ENCODE measurements at regions not wholly inside any gene's neighbourhood (a gene's known extent, or its start where the extent isn't known, plus 50 kb on each side); places are given as distances from the start of the nearest gene placed in this dataset.
"Not testable (repeated sequence)": the region's sequence is repeated elsewhere in the genome, so short reads cannot be mapped to it uniquely, and the experiment has no call there.

DNA sequence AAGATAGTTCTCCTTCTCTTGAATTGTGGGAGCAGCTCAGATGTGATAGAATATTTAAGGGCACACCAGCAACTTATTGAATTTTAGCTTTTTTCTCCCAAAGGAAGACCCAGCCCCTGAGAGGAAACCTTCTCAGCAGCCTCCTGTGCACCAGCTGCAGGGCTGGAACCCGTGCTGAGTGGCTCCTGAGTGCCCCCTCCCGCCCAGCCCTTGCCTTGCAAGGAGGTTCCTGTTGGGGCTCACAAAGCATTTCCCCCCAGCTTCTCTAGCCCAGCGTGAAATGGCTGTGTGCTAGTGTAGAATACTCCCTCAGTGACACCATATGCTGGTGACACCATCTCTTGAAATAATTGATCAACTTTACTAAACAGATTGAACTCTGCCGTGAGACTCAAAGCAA is 1180.1 kb downstream of the TMEM121 start:
- DNase-seq: not testable (repeated sequence)

DNA sequence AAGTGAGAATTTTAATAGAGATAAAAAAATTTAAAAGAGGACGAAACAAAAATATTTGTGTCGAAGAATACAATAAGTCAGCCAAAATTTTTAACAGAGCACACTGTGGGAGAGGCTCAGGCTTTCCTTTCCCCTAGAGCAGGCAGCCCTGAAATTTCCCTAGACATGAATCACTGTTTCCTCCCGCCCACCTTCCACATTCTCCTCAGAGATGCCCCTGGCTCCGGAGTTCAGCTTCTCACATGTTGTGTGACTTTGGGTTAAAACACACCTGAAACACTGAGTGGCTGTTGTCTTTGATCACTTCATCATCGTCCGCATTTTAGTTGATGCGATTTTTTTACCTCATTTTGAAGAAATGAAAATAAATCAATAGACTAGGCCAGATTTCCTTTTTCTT is 1183.8 kb downstream of the TMEM121 start:
- not testable (repeated sequence) for DNase-seq

DNA sequence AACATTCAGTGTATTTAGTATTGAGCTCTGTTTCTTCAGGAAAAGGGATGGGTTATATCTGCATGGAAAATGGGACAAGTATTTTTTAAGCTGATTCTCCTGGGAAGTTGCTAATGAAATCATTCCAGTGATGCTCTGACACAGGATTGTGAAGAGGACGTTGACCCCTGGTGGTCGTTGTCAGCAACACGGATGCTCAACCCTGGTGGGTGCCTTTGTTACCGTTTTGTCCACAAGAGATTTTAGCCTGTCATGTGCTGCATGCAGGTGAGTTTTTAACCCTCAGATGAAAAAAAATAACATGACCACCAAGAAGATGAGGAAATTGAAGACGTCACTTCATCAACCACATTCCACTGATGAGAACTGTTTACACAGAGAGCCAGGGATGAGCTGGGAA is 1186.1 kb downstream of the TMEM121 start:
- not testable (repeated sequence) for DNase-seq

DNA sequence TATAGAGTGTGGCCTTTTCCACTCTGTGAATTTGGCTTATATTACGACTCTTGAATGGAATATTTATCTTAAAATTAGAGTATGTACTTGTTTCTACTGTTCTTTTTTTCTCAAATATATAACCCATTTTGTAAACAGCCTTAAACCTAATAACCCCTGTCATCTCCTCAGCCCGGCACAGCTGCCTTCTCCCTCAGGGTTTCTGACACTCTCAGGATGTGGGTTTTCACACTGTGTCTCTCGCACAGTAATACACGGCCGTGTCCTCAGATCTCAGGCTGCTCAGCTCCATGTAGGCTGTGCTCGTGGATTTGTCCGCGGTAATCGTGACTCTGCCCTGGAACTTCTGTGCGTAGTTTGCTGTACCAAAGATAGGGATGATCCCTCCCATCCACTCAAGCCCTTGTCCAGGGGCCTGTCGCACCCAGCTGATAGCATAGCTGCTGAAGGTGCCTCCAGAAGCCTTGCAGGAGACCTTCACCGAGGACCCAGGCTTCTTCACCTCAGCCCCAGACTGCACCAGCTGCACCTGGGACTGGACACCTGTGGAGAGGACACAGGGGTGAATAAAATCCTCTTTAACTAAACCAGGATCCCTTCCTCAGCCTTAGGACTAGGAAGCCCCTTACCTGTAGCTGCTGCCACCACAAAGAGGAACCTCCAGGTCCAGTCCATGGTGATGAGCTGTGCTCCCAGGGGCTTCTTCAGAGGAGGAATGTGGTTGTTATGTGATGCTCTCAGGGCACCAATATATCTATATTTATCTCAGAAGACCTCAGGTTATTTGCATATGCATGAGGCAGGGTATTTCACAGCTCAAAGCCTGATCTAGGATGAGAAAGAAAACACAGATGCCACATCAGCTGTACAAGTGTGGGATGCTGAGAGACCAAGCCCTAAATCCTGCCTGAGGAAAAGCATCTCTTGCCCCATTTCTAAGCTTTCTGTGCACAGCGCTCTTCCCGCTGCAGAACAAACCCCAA is 1188.4 kb downstream of the TMEM121 start:
- DNase-seq: not testable (repeated sequence)

DNA sequence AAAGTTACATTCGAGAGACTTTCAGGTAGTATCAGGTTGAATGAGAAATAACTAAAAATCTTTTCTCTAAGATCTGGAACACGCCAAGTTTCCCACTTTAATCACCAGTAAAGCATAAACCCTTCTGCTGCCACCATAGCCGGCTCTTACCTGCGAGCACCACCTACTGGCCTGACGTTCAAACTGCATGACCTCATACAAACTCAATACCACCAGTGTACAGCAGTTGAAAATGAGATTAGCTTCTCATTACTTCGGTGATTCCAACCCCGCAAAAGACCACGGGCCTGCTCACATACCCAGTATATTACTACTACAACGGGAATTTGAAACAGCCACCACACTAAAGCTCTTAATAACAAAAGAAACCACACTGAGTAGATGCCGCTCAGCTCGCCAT is 1191.2 kb downstream of the TMEM121 start:
- not testable (repeated sequence) for DNase-seq

DNA sequence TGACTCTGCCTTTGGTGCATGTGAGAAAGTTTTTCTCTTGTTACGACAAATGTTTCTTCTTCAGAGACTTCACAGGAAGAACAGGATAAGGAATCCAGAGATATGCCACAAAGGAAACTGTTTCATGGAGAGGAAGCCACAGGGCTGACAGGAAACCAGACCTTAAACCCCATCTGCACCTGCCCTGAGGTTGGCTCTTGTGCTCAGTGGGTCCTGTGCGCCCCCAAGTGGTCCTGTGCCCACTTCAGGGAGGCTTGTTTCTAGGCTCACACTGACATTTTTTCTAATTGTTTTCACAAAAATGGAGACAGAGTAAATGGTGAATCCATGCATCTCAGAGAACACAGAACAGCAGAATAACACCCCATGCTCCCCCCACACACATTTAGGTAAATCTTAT is 1193.5 kb downstream of the TMEM121 start:
- DNase-seq: not testable (repeated sequence)

DNA sequence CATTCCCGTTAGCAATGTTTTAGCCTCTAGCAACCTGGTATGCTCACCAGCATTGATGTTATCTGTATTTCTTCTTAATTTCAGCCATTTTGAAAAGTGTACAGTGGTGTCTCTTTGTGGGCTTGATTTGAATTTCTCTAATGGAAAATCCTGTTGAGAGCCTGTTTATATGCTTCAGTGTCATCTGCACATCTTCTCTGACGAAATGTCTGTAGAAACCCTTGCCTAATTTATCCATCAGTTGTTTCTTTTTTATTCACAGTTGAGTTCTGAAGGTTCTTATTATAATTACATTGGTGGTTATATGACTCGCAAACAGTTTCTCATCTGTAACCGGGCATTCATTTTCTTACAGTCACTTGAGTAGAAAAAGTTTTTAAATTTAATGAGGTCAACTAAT is 1195.5 kb downstream of the TMEM121 start:
- not testable (repeated sequence) for DNase-seq

DNA sequence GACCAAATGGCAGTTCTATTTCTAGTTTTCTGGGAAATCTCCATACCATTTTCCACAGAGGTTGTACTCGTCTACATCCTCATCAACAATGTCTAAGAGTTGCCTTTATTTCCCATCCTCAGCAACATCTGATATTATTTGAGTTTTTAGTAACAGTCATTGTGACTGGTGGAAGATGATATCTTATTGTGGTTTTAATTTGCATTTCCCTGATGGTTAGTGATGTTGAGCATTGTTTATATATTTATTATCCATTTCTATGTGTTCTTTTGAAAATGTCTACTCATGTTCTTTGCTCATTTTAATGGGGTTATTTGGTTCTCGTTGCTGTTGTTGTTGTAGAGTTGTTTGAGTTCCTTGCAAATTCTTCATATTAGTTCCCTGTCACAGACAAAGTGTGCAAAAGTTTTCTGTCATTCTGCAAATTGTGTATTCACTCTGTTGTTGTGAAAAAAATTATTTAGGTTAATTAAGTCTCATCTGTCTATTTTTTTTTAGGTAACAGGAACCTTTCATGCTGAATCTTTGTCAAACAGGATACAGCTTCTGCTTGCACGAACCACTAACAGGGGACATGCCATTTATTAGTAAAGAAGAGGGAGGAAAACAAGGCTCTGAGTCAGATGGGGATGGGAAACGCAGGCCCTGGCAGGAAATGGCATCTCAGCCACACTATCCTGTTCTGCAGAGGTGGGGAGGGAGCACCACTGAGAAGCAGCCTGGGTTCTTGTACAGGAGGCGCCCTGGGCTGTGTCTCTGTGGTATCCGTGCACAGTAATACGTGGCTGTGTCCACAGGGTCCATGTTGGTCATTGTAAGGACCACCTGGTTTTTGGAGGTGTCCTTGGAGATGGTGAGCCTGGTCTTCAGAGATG is 1196.7 kb downstream of the TMEM121 start:
- DNase-seq: not testable (repeated sequence)

DNA sequence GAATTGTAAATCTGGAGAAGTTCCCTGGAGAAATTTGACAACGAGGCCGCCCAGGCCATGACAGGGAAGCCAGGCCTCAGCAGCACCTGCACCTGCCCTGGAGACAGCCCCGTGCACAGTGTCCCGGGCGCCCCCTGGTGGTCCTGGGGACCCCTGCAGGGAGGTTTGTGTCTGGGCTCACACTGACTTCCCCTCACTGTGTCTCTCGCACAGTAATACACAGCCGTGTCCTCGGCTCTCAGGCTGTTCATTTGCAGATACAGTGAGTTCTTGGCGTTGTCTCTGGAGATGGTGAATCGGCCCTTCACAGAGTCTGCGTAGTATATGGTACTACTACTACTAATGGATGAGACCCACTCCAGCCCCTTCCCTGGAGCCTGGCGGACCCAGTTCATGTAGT is 1201.6 kb downstream of the TMEM121 start:
- not testable (repeated sequence) for DNase-seq

DNA sequence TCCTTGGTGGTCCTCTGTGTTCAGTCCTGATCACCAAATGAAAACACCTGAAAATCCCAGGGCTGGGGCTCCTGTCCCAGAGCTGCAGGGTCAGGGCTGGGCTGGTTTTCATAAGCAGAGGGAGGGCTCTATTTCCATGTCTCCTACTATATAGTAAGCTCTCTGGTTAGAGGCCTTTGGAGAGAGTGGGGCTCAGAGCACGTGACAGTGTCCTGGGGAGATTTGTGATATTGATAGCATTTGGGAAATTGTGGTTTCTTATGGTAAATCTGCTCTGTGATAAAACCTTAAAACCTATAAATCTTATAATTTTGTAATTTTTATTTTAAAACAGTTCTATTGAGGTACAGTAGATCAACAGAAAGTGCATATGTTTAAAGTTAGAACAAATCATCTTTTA is 1202.2 kb downstream of the TMEM121 start:
- DNase-seq: no peak

DNA sequence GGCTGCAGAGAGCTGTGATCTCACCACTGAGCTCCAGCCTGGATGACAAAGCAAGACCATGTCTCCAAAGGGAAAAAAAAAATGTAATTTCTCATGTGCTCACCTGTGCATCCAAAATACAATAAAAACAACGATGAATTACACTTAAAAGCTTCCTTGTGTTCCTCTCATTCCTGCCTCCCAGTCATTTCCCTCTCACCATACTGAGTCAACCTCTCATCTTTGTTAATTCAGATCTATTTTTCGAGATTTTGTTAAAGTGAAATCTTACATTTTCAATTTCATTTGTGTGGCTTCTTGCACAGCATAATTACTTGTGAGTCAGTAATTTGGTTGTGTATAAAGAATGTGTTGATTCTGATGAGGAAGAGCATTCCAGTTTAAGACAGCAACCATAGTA is 1203.2 kb downstream of the TMEM121 start:
- DNase-seq: no peak

DNA sequence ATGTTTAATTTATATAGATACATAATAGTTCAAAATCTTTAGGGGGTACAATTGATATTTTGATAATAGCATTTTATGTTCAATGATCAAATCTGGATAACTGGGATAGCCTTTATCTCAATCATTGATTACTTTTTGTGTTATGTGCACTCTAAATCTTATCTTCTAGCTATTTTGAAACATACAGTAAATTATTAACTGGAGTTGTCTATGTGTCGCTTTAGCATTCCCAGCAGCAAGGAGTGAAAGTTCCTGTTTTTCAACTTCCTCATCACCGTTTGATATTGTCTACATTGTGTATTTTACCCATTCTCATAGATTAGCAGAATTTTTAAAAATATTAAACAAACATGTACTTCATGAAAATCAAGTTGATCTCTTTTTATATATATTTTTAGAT is 1207.4 kb downstream of the TMEM121 start:
- DNase-seq: no peak

DNA sequence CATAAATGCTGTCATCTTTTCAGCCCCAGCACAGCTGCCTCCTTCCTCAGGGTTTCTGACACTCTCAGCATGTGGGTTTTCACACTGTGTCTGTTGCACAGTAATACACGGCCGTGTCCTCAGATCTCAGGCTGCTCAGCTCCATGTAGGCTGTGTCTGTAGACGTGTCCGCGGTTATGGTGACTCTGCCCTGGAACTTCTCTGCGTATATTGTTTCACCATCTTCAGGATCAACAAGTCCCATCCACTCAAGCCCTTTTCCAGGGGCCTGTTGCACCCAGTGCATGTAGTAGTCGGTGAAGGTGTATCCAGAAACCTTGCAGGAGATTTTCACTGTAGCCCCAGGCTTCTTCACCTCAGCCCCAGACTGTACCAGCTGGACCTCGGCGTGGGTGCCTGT is 1210.6 kb downstream of the TMEM121 start:
- no peak for DNase-seq

DNA sequence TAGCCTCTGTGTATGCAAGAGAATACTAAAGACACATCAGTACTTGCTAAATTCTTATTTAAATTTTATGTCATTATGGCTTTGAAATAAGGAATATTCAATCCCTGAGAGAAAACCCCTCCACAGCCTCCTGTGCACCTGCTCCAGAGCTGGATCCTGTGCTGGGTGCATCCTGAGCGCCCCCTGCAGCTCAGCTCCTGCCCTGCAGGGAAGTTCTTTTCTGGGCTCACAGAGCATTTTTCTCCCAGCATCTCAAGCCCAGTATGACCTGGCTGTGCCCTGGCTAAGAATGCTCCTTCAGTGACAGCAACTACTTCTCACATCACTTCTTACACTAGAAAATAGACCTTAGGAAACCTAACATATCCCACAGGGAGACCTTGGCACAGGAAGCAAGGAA is 1211.7 kb downstream of the TMEM121 start:
- no peak for DNase-seq

DNA sequence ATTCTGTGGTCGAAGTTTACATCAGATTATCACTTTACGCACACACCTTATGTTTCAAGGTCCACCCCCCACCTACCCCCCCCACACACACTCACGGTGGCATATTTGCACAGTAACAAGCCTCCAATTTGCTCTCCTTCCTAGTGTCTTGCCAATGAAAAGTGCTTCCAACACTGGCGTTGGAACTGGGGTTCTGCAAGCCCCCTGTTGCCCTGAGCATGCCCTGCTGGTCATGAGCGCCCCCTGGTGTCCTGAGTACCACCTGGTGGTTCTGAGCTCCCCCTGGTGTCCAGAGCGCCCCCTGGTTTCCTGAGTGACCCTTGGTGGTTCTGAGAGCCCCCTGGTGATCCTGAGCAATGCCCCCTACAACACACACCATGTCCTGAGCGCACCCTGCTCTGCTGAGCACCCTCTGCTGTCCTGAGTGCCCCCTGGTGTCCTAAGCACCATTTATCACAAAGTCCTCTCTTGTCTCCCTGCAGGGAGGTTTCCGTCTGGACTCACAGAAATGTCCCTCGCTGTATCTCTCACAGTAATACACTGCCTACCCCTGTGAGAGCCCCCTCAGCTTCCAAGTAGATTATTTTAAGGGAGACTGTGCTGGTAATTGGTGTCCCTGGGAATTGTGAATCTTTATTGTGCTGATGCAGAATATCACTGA is 1212.3 kb downstream of the TMEM121 start:
- DNase-seq: not testable (repeated sequence)

DNA sequence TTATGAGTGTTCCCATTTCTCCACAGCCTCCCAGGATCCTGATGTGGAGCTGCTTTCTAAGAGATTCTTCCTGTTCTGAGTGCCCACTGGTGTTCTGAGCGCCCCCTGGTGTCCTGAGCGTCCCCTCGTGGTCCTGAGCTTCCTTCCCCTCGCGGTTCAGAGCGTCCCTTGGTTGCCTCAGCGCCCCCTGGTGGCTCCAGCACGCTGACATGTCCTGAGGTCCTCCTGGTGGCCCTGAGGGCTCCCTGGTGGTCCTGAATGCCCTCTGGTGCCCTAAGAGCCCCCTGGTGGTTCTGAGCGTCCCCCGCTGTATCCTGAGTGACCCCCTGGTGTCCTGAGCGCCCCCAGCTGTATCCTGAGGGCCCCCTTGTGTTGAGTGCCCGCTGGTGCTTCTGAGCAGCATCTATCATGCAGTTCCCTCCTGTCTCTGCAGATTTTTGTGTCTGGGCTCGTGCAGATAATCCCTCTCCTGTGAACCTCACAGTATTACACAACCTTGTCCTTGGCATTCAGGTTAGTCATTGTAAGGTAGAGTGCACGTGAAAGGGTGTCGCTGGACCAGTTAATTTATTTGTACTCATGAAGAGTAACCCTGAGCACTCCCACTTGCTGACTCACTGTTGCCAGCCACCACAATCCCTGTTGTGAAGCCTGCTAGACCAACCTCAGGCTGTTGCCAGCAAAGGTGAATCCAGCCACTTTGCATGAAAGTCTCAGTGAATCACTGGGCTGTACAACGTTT is 1214.9 kb downstream of the TMEM121 start:
- DNase-seq: not testable (repeated sequence)

DNA sequence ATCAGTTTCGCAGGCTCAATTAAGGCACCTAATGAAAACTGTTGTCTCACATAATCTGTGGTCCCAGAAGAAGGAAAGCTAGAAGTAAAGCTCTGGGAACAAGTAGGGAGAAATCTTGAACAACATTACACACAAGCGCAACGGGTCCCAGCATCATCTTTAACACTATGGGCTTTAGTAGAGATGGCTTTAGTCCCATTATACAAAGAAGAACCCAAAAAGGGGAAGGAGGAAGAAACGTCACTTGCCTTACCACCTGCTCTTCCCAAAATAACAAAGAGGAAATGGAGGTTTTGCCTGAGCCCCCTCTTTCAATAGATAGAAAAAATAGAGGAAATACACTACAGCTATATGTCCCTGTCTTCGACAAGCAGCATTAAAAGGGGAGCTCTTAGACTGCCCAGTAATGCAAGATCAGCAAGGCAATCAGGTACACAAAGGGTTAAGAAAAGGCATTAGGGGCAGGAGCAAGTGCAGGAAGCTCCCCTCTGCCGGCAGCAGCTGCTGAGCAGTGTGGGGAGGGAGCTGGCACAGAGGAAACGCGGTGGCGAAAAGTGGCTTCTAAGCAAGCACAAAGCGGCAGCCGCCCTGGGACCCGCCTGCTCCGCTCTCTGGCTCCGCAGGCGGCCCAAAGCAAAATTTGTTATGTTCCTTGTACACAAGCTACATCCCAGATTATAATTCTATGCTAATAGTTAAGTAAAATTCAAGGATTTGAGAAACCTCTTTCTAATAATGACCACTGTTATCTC is 1218.8 kb downstream of the TMEM121 start:
- not testable (repeated sequence) for DNase-seq

DNA sequence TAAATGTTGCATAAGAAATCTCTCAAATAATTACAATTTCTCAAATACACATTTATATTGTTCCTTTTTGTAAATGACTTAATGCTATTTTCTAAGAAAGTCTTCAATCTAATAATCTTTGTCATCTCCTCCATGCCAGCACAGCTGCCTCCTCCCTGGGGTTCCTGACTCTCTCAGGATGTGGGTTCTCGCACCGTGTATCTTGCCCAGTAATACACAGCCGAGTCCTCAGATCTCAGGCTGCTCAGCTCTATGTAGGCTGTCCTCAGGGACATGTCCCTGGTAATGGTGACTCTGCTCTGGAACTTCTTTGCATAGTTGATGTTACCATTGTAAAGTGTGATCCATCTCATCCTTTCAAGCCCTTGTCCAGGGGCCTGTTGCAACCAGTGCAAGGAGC is 1223.7 kb downstream of the TMEM121 start:
- not testable (repeated sequence) for DNase-seq

DNA sequence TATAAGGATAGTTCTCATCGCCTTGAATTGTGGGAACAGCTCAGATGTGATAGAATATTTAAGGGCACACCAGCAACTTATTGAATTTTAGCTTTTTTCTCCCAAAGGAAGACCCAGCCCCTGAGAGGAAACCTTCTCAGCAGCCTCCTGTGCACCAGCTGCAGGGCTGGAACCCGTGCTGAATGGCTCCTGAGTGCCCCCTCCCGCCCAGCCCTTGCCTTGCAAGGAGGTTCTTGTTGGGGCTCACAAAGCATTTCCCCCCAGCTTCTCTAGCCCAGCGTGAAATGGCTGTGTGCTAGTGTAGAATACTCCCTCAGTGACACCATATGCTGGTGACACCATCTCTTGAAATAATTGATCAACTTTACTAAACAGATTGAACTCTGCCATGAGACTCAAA is 1227.4 kb downstream of the TMEM121 start:
- not testable (repeated sequence) for DNase-seq

DNA sequence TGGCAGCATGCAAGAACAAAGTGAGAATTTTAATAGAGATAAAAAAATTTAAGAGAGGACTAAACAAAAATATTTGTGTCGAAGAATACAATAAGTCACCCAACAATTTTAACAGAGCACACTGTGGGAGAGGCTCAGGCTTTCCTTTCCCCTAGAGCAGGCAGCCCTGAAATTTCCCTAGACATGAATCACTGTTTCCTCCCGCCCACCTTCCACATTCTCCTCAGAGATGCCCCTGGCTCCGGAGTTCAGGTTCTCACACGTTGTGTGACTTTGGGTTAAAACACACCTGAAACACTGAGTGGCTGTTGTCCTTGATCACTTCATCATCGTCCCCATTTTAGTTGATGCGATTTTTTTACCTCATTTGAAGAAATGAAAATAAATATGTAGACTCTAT is 1231.1 kb downstream of the TMEM121 start:
- DNase-seq: not testable (repeated sequence)

All from hippocampal formation (tissue), 2 donors.